GM12801 (cell line): ENCODE measurements at regions not wholly inside any gene's neighbourhood (a gene's known extent, or its start where the extent isn't known, plus 50 kb on each side); places are given as distances from the start of the nearest gene placed in this dataset.

Experiments
- TF ChIP-seq, protein P1 (sequence below): IDR thresholded peaks from one replicate; pipeline ENCODE4 v1.5.1; 2011; ENCODE audit warnings: control low read depth; ENCODE audit not compliant: insufficient read length; ENCODE audit errors: extremely low read depth

DNA sequence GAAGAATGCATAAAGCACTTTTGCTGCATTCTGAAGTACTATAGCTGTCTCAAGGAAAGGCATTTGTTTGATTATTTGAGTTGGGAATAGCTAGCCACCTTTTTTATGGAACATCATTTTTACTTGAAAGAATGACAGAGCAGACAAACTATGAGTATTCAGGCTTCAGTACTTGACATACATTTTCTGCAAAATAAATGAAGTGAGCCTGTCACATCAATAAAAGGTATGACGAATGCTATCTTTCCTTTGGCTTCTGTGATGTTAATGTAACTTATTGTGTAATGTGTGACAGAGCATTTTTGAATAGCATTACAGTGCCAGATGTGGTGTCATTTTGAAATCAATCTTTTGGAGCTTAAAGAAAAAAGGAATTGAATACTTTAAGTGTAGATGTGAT is 440.3 kb upstream of the ONECUT1 start:
- TF ChIP-seq, protein P1, sequence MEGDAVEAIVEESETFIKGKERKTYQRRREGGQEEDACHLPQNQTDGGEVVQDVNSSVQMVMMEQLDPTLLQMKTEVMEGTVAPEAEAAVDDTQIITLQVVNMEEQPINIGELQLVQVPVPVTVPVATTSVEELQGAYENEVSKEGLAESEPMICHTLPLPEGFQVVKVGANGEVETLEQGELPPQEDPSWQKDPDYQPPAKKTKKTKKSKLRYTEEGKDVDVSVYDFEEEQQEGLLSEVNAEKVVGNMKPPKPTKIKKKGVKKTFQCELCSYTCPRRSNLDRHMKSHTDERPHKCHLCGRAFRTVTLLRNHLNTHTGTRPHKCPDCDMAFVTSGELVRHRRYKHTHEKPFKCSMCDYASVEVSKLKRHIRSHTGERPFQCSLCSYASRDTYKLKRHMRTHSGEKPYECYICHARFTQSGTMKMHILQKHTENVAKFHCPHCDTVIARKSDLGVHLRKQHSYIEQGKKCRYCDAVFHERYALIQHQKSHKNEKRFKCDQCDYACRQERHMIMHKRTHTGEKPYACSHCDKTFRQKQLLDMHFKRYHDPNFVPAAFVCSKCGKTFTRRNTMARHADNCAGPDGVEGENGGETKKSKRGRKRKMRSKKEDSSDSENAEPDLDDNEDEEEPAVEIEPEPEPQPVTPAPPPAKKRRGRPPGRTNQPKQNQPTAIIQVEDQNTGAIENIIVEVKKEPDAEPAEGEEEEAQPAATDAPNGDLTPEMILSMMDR, result no peak

DNA sequence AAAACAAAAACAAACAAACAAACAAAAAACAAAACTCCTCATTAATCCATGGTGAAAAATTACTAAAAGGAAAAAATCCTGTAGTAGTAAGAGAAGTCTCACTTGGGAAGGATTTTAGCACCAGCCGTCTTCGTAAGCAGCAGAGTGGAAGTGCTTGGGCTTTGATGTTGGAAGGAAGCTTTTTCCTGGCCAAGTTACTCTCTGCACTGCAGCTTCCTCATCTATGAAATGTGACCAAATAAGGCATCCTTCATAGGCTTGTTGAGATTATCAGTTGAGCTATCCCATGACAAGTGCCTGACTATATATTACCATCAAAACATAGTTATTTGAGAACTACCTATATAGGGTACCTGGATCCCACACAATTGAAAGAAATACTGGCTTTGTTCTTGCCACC is 436.4 kb upstream of the ONECUT1 start:
- TF ChIP-seq, protein P1, result no peak

DNA sequence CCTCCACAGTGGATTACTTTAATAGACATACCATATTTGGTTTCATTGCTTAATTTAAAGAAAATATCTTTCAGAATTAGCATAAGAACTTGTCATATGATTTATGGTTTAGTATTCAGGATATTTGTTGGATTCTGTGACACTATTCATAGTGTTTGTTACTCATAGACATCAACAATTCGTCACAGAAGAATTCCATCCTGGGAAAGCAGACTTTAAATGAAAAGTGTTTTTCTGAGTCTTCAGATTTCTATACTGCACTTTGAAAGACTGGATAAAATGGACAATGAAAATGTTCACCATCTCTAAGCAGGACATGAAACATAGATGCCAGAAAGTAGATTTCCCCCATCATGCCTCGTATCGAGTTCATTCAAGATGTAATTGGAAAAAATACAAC is 435.6 kb upstream of the ONECUT1 start:
- TF ChIP-seq, protein P1, result no peak

DNA sequence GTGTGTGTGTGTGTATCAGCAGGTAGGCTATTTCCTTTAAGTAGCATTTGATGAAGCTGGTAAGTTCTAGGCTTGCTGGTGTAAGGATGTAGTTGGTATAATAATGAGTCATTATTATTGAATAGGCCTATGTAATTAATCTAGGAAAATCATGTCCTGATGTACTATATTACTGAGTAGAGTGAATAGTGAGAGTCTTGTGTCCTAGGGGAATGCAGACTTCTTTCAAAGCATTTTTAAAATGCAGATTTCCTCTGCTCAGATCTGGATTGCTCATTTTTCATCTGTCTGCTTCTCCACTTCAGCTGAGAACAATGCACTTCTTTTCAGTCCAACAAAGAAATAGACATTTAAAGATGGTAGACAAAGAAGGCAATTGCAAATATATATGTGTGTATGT is 434.2 kb upstream of the ONECUT1 start:
- TF ChIP-seq, protein P1, result no peak

- TF ChIP-seq, protein P1, result no peak
Measured at GRCh38 chr15:53223815-53224214, 433.7 kb upstream of the ONECUT1 start.

DNA sequence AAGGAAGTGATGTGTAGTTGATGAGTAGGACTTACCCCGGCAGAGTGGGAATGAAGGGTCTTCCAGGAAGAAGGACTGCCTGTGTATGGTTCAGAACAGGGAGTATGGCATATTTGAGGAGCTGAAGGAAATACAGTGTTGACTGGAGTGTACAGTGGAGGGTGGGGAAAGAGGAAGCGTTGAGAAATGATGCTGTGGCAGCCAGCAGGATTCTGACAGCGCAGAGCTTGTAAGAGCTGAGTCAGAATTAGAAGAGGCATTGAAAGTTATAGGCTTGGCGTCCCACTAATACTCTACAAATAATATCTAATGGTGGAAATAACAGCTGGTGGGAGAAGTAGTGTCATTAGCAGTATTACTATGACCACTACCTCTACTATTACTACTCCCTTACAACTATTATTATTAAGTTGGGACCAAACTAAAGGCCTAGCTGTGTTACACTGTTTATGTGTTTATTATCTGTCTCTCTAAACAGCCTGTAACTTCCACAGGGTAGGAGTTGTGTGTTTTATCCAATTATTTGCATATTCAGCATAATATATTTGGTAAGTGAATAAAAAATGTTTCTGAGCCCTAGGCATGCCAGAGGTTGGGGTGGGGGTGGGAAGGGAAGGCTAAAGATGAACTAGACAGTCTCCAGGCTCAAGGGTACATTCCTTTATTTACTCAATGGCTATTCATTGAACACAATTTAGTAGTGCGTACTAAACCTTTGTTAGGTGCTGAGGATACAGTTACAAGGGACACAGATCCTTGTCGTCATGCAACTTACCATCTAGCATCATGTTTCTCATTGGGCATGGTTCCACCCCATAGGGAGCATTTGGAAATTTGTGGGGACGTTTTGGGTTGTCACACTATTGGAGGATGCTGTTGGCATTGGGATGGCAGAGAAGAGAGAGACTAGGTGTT is 428.8 kb upstream of the ONECUT1 start:
- TF ChIP-seq, protein P1, result no peak

GRCh38 chr15:53216036-53216435 is 425.9 kb upstream of the ONECUT1 start:
- TF ChIP-seq, protein P1, result no peak
